H9 (cell line): ENCODE measurements at regions not wholly inside any gene's neighbourhood (a gene's known extent, or its start where the extent isn't known, plus 50 kb on each side); places are given as distances from the start of the nearest gene placed in this dataset.
A peak's percentile ranks its signal among the peaks of the same experiment; 100 is the strongest.

Experiments used
- DNase-seq: peaks from one replicate; pipeline ENCODE4 v3.0.0-alpha.2; 2017
- H2AFZ ChIP-seq: one replicate; pipeline ENCODE4 v1.6.1; 2013; ENCODE audit warnings: mild to moderate bottlenecking, low read length, control low read depth, moderate library complexity
- H2AK5ac ChIP-seq: 2 replicates; pipeline ENCODE4 v1.6.1; 2013; ENCODE audit warnings: low read length, control low read depth, mixed read lengths; ENCODE audit not compliant: insufficient read length
- H2BK120ac ChIP-seq: one replicate; pipeline ENCODE4 v1.6.1; 2013; ENCODE audit warnings: low read depth, mild to moderate bottlenecking, low read length, control low read depth, inconsistent platforms; ENCODE audit not compliant: poor library complexity, severe bottlenecking
- H2BK12ac ChIP-seq: 2 replicates; pipeline ENCODE4 v1.6.1; 2013; ENCODE audit warnings: low read length, control low read depth, mixed read lengths, low read depth; ENCODE audit not compliant: insufficient read length
- H2BK15ac ChIP-seq: 2 replicates; pipeline ENCODE4 v1.6.1; 2013; ENCODE audit warnings: low read depth, low read length, control low read depth
- H2BK20ac ChIP-seq: one replicate; pipeline ENCODE4 v1.6.1; 2013; ENCODE audit warnings: low read depth, mild to moderate bottlenecking, low read length, control low read depth, inconsistent platforms; ENCODE audit not compliant: poor library complexity, severe bottlenecking
- H2BK5ac ChIP-seq: 2 replicates; pipeline ENCODE4 v1.6.1; 2013; ENCODE audit warnings: low read length, control low read depth, mixed read lengths; ENCODE audit not compliant: insufficient read length
- H3K14ac ChIP-seq: 2 replicates; pipeline ENCODE4 v1.6.1; 2013; ENCODE audit warnings: low read length, control low read depth; ENCODE audit not compliant: insufficient read depth
- H3K18ac ChIP-seq: 2 replicates; pipeline ENCODE4 v1.6.1; 2013; ENCODE audit warnings: low read depth, mild to moderate bottlenecking, mixed read lengths, low read length, control low read depth; ENCODE audit not compliant: insufficient read length
- H3K23ac ChIP-seq: 2 replicates; pipeline ENCODE4 v1.6.1; 2013; ENCODE audit warnings: low read length, control low read depth, mixed read lengths, low read depth; ENCODE audit not compliant: insufficient read length
- H3K23me2 ChIP-seq: 2 replicates; pipeline ENCODE4 v1.6.1; 2013; ENCODE audit warnings: low read depth, mild to moderate bottlenecking, mixed read lengths, low read length, control low read depth; ENCODE audit not compliant: insufficient read length, poor library complexity, severe bottlenecking
- H3K27ac ChIP-seq: 2 replicates; pipeline ENCODE4 v1.5.1; 2013; ENCODE audit warnings: low read length, control low read depth, mixed read lengths, low read depth; ENCODE audit not compliant: insufficient read length
- H3K27me3 ChIP-seq: 2 replicates; pipeline ENCODE4 v1.6.1; 2013; ENCODE audit warnings: low read length, control low read depth, inconsistent platforms; ENCODE audit not compliant: insufficient read depth
- H3K4ac ChIP-seq: 2 replicates; pipeline ENCODE4 v1.6.1; 2013; ENCODE audit warnings: low read depth, mild to moderate bottlenecking, control low read depth, inconsistent platforms, low read length, moderate library complexity
- H3K4me1 ChIP-seq: 2 replicates; pipeline ENCODE4 v1.6.1; 2013; ENCODE audit warnings: low read length, control low read depth, inconsistent platforms; ENCODE audit not compliant: insufficient read depth
- H3K4me2 ChIP-seq: 2 replicates; pipeline ENCODE4 v1.6.1; 2013; ENCODE audit warnings: low read length, control low read depth, mixed read lengths; ENCODE audit not compliant: insufficient read length, insufficient read depth
- H3K56ac ChIP-seq: 2 replicates; pipeline ENCODE4 v1.6.1; 2013; ENCODE audit warnings: low read depth, mild to moderate bottlenecking, mixed read lengths, low read length, control low read depth; ENCODE audit not compliant: insufficient read length
- H3K79me1 ChIP-seq: 2 replicates; pipeline ENCODE4 v1.6.1; 2013; ENCODE audit warnings: low read depth, mild to moderate bottlenecking, moderate library complexity, low read length, control low read depth, inconsistent platforms; ENCODE audit not compliant: insufficient read depth, poor library complexity, severe bottlenecking
- H3K79me2 ChIP-seq: 2 replicates; pipeline ENCODE4 v1.6.1; 2013; ENCODE audit warnings: low read length, control low read depth, inconsistent platforms; ENCODE audit not compliant: insufficient read depth
- H3K9ac ChIP-seq: 2 replicates; pipeline ENCODE4 v1.6.1; 2013; ENCODE audit warnings: low read length, control low read depth, mixed read lengths; ENCODE audit not compliant: insufficient read length; ENCODE audit errors: extremely low read depth
- H3K9me3 ChIP-seq: one replicate; pipeline ENCODE4 v1.6.1; 2013; ENCODE audit warnings: low read depth, low read length, inconsistent platforms; ENCODE audit not compliant: control insufficient read depth
- H3T11ph ChIP-seq: one replicate; pipeline ENCODE4 v1.6.1; 2013; ENCODE audit warnings: mild to moderate bottlenecking, low read length, control low read depth, inconsistent platforms
- H4K20me1 ChIP-seq: one replicate; pipeline ENCODE4 v1.6.1; 2013; ENCODE audit not compliant: control insufficient read depth, insufficient read length, insufficient read depth
- H4K5ac ChIP-seq: 2 replicates; pipeline ENCODE4 v1.6.1; 2013; ENCODE audit warnings: low read depth, mild to moderate bottlenecking, mixed read lengths, low read length, control low read depth; ENCODE audit not compliant: insufficient read length
- H4K8ac ChIP-seq: replicated peaks from 2 replicates; pipeline ENCODE4 v1.6.1; 2013; ENCODE audit warnings: low read length, control low read depth, mixed read lengths, low read depth; ENCODE audit not compliant: insufficient read length
- H4K91ac ChIP-seq: 2 replicates; pipeline ENCODE4 v1.6.1; 2013; ENCODE audit warnings: low read depth, mild to moderate bottlenecking, moderate library complexity, mixed read lengths, low read length, control low read depth; ENCODE audit not compliant: insufficient read length
- H3K27ac Mint-ChIP-seq, 3 experiments: 2 replicates in 2 of 3; 3 replicates in 1 of 3; pipeline ENCODE4 v1.8.0; 2020 to 2021; ENCODE audit warnings: mixed read lengths in 3 of 3, mild to moderate bottlenecking in 1 of 3, moderate library complexity in 1 of 3
- H3K27me3 Mint-ChIP-seq: 2 replicates; pipeline ENCODE4 v1.8.0; 2021; ENCODE audit warnings: low read depth, mild to moderate bottlenecking, moderate library complexity, mixed read lengths
- H3K36me3 Mint-ChIP-seq, 3 experiments: 2 replicates in 2 of 3; 3 replicates in 1 of 3; pipeline ENCODE4 v1.8.0; 2020 to 2021; ENCODE audit warnings: low read depth in 3 of 3, mixed read lengths in 3 of 3; ENCODE audit not compliant: insufficient read depth in 1 of 3
- H3K4me1 Mint-ChIP-seq, 2 experiments: 2 replicates each; pipeline ENCODE4 v1.8.0; 2020; ENCODE audit warnings: mixed read lengths in 2 of 2
- H3K4me3 Mint-ChIP-seq, 2 experiments: 2 replicates in 1 of 2; 3 replicates in 1 of 2; pipeline ENCODE4 v1.8.0; 2020 to 2021; ENCODE audit warnings: mild to moderate bottlenecking in 2 of 2, mixed read lengths in 2 of 2, moderate library complexity in 1 of 2
- H3K9me3 Mint-ChIP-seq, 2 experiments: 2 replicates in 1 of 2; 3 replicates in 1 of 2; pipeline ENCODE4 v1.8.0; 2020; ENCODE audit warnings: mild to moderate bottlenecking in 2 of 2, mixed read lengths in 2 of 2, moderate library complexity in 1 of 2
- CTCF ChIP-seq: fragments of 200-600 bp; sonication (generic); conservative IDR thresholded peaks from 3 replicates; pipeline ENCODE4 v1.8.0; 2021; ENCODE audit warnings: antibody characterized with exemption, mild to moderate bottlenecking
- WGBS: extraction: QIAGEN DNeasy Blood & Tissue Kit; methylation state at CpG from one replicate; pipeline ENCODE4 v1.1.7; 2013; ENCODE audit warnings: missing lambda C conversion rate, low lambda C conversion rate, mixed read lengths; ENCODE audit not compliant: insufficient read length; ENCODE audit errors: extremely low coverage; 5-methylcytosine and 5-hydroxymethylcytosine counted together

- no peak overlapping the region for H2AK5ac ChIP-seq
- H3K56ac ChIP-seq: no peak overlapping the region
- no peak overlapping the region for H2BK15ac ChIP-seq
- H3K18ac ChIP-seq: peak overlapping the region; percentile 83
- no peaks in the 10 kb centered on the region for H3K27me3 Mint-ChIP-seq
- peaks cover 33 to 45% of the 10 kb centered on the region in 2 experiments for H3K9me3 Mint-ChIP-seq
- H2AFZ ChIP-seq: no peak overlapping the region
- H3K27ac ChIP-seq: peak overlapping the region; percentile 93
- no peak overlapping the region for H3K4ac ChIP-seq
- no peak overlapping the region for H2BK5ac ChIP-seq
- peaks cover 31 to 47% (median 38%) of the 10 kb centered on the region in 3 experiments for H3K36me3 Mint-ChIP-seq
- H3K79me1 ChIP-seq: no peaks in the 10 kb centered on the region
- H2BK120ac ChIP-seq: peak overlapping the region; percentile 73
- H3K14ac ChIP-seq: no peak overlapping the region; the same call in 1 of the 2 replicates
- no peaks in the 10 kb centered on the region for H3K79me2 ChIP-seq
- H3K9ac ChIP-seq: no peak overlapping the region
- H4K20me1 ChIP-seq: no peaks in the 10 kb centered on the region
- no peak overlapping the region for H2BK12ac ChIP-seq
- peaks cover 27% of the 10 kb centered on the region for H3K9me3 ChIP-seq
- peak overlapping the region; percentile 19 to 63; a peak in 4 of 5 replicates for H3K4me3 Mint-ChIP-seq
- no peak overlapping the region for H4K5ac ChIP-seq
- WGBS: no CpG with 5 or more reads among the region's 5 CpGs
- H3K27me3 ChIP-seq: no peaks in the 10 kb centered on the region
- H3K4me1 ChIP-seq: peaks cover 14% of the 10 kb centered on the region; the same call in 1 of the 2 replicates
- TF ChIP-seq CTCF: no peak
- H3K23ac ChIP-seq: no peak overlapping the region
- peak overlapping the region; percentile 23 for H3T11ph ChIP-seq
- no peak overlapping the region for H4K91ac ChIP-seq
- no peak overlapping the region for H4K8ac ChIP-seq
- H3K23me2 ChIP-seq: no peaks in the 10 kb centered on the region
- peak overlapping the region; percentile 32 for H3K4me2 ChIP-seq
- peaks cover 45 to 47% of the 10 kb centered on the region in 2 experiments for H3K4me1 Mint-ChIP-seq
- DNase-seq: peak; percentile 33
- H2BK20ac ChIP-seq: peak overlapping the region; percentile 3
- peak overlapping the region; percentile 84 to 99 (median 97) for H3K27ac Mint-ChIP-seq
Observed at GRCh38 chr16:65772134-65772732, 594.3 kb upstream of the CDH5 start.
